ENCODE measurements at regions not wholly inside any gene's neighbourhood (a gene's known extent, or its start where the extent isn't known, plus 50 kb on each side); places are given as distances from the start of the nearest gene placed in this dataset.

DNA sequence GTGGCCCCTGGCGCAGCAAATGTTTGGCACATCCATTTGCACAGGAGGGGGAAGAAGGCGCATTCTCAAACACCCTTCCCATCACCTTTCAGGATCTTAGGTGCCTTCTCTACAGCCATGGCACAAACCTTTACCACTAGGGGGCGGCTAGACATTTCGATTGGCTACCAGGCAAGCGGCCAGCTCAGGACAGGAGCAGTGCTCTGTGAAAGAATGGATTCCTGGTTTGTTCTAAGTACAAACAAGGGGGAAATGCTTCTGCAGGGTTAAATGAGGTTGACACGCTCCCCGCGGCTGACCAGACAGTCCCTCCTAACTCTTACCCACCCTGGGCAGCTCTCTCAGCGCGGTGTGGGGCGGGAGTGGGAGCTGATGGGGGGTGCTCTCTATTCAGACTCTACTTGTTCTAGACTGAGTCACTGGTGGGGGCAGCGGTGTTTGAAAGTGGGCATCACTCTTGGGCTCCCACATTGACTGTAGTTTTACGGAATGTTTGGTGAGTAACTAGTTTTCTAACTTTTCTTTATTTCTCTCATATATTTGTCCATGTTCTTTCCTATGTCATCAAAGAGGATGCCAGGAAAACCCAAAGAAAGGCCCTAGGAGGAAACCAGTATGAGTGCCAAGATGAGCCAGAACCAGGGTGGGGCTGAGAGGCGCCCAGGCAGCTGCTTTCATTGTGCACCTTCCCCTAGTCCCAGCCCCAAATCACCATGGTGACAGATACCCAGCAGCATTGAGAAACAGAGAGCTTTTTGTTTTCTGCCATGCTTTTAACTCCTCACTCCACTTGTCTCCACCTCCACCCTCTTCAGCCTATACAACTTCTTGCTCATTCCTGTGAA is 61.4 kb upstream of the GPR158 start:
- DNase-seq (ENCODE audit: low read depth in 3 of 3, low spot score in 1 of 3), result no peak

DNA sequence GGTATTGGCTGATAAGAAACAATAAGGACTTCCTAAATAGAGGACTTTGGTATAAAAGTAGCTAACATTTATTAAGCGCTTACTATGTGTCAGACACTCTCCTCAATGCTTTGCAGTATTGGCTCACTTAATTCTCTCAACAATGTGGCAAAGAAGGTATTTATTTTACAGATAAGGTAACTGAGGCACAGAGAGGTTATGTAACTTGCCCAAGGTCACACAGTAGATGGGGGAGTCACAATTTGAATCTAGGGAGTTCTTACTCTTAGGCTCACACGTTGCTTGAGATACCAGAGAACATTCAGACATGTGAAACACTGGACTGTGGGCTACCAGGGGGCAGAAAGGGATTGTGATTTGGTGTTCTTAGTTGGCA is 60.8 kb upstream of the GPR158 start:
- DNase-seq (ENCODE audit: low read depth in 3 of 3, low spot score in 1 of 3), result no peak

DNA sequence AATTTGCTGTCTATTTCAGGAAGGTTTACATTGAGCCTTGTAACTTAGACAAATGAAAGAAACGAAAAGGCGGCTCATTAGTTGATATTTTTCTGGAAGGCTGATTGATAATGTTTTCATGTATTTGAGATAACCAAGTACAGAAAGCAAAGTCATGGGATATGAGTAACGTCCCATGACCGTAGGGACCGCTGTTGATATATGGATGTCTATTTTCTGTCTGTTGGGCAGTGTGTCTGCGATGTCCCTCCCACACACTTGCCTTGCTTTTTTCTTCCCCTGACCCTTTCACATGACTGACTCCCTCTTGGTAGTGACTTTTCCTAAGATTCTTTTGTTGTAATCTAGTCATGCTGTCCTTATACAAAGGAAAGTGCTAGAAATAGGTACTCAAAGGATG is 57.0 kb upstream of the GPR158 start:
- no peak for DNase-seq (ENCODE audit: low read depth in 3 of 3, low spot score in 1 of 3)

DNA sequence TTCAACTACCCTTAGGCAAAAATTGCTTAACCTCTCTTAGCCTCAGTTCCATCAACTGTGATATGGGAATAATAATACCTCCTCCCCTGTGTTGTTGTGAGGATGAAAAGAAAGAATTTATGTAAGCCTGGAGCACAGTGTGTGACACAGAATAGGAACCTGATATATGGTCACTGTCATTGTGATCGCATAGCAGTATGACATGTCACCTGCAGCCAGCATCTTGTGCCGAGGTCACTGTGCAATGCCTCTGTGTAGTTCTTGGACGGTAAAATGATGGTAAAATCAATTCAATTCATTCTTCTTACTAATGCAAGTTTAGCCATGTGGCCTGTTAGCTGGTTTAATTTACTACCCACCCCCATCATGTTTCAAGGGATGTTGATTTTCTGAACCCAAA is 54.6 kb upstream of the GPR158 start:
- DNase-seq (ENCODE audit: low read depth in 3 of 3, low spot score in 1 of 3), result no peak

Measured in stimulated activated CD4-positive, alpha-beta T cell treated with anti-CD3 and anti-CD28 coated beads, TNF-alpha, amount 100 ng/mL, for 1 hour (primary cell).